ENCODE measurements at regions not wholly inside any gene's neighbourhood (a gene's known extent, or its start where the extent isn't known, plus 50 kb on each side); places are given as distances from the start of the nearest gene placed in this dataset.

DNA sequence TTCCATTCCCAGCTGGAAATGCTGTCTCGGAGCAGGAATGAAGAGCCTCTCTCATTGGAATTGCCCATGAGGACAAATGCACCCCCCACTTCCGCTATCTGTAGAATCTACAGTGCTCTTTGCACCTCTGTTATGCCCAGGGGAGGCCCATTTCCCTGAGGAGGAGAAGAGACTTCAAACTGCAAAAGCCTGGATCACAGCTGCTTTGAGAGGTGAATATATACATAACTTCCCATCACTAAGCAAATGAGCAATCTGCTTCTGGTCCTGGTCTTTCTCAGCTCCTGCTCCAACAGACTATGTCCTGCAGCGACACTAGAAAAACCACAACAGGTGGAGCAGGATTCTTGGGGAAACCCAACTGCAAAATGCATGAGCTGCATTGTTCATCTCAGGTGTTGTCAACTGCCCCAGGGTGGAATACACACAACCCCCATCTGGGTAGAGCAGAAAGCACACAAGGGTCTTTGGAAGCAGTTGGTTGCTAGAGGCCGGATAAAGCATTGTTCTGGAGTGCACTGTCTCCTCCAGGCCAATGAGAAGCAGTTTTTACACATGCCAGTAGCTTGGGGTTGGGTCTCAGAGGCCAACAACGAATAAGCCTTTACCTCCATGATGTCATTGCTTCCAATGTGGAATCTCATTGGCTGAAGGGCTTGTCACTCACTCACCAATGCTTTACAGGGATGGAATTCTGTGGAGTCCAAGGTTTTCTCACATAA, 67.7 kb upstream of the RAB4A start:
- intact Hi-C loops (cut with DNase I) = no loop called here
- H3K9me3 ChIP-seq = no peaks in the 10 kb centered on the region

DNA sequence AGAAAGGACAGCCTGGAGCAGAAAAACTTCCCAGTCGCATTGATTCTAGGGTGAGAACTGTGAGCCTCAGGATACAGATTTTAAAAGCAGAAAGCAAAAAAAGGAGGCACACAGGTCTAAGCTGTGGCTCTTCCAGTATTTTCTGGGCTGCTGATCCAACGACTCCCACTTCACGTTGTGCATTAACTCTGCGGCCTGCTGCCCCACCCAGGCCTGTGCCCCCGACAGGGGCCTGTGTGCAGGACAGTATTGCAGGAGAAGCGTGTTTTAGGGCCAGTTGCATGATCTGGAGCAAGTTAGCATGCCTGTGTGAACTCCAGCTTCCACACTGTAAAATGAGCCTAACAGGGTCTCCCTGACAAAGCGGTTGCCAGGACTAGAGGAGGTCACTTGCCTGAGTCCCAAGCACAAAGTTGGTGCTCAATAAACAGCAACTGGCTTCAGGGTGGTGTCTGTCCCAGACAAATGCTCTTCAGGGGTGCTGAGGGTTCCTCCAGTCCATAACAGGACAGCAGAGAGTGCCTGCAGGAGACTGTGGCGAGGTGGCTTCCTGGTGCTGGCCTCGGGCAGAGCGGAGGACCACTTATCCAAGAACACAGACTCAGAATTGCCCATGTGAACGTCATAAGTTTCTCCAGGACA, 66.8 kb upstream of the RAB4A start:
- Histone ChIP-seq H3K27me3 (ENCODE audit: low read depth) (no peaks in the 10 kb centered on the region), H3K9me3 (no peaks in the 10 kb centered on the region), H3K4me1 (peaks cover 9% of the 10 kb centered on the region), H3K4me3 (no peak overlapping the region), H3K36me3 (no peaks in the 10 kb centered on the region), H3K27ac (no peak overlapping the region)
- ATAC-seq (no peak), DNase-seq (no peak)
- intact Hi-C loops (cut with DNase I) = no loop called here
- TF ChIP-seq, protein P1, sequence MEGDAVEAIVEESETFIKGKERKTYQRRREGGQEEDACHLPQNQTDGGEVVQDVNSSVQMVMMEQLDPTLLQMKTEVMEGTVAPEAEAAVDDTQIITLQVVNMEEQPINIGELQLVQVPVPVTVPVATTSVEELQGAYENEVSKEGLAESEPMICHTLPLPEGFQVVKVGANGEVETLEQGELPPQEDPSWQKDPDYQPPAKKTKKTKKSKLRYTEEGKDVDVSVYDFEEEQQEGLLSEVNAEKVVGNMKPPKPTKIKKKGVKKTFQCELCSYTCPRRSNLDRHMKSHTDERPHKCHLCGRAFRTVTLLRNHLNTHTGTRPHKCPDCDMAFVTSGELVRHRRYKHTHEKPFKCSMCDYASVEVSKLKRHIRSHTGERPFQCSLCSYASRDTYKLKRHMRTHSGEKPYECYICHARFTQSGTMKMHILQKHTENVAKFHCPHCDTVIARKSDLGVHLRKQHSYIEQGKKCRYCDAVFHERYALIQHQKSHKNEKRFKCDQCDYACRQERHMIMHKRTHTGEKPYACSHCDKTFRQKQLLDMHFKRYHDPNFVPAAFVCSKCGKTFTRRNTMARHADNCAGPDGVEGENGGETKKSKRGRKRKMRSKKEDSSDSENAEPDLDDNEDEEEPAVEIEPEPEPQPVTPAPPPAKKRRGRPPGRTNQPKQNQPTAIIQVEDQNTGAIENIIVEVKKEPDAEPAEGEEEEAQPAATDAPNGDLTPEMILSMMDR (IDR thresholded peaks at IDR 0.05) = no peak

More for the DNA sequence above, 67.7 kb upstream of the RAB4A start:
- DNase-seq = no peak
- no peaks in the 10 kb centered on the region for H3K27me3 ChIP-seq (ENCODE audit: low read depth)
- no peak overlapping the region for H3K27ac ChIP-seq
- ATAC-seq = no peak
- H3K36me3 ChIP-seq = no peaks in the 10 kb centered on the region
- no peak overlapping the region for H3K4me3 ChIP-seq
- peaks cover 9% of the 10 kb centered on the region for H3K4me1 ChIP-seq
- TF ChIP-seq, protein P1 (IDR thresholded peaks at IDR 0.05) = no peak

DNA sequence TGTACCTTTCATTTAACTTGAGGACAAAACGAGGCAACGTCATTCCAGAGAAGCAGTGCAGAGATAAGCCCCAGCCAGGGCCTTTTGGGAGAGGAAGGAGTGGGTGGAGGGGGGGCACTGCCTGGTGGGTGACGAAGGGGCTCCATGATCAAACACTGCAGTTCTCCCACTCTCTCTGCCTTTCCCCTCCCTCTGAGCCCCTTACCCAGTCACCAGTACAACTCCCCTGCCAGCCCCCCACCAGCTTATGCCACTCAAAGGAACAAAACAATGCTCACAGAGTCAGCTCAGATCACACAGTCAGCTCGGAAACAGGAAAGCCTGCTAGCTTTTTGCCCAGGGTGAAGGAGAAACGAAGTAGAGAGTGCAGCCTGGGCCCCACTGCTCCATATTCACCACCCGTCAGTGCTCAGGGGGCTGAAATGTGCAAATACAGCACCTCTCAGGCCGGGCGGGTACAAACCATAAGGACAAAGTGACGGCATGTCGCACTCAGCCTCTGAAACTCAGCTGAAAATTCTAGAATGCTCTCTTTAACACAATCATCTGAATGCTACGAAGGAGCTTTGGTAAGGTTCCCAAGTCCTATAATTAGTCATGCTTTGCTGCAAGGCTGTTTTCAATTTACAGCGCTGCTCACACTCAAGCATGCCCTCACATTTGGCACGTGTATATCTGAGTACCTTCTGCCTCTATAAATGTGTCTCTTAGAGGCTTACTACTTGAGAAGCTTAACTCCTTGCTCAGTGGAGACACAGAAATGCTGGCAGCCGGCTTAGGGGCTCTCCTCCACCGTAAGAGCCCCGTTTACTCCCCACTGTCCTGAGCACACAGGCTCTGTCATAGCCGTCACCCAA, 65.8 kb upstream of the RAB4A start:
- Histone ChIP-seq H3K27ac (no peak overlapping the region), H3K4me3 (no peak overlapping the region), H3K27me3 (ENCODE audit: low read depth) (no peaks in the 10 kb centered on the region), H3K36me3 (no peaks in the 10 kb centered on the region), H3K9me3 (no peaks in the 10 kb centered on the region), H3K4me1 (no peaks in the 10 kb centered on the region)
- TF ChIP-seq, protein P1 (IDR thresholded peaks at IDR 0.05) = no peak
- peak in 1 of 2 donors; percentile 13 for ATAC-seq
- DNase-seq = no peak
- intact Hi-C loops (cut with DNase I) = no loop called here

DNA sequence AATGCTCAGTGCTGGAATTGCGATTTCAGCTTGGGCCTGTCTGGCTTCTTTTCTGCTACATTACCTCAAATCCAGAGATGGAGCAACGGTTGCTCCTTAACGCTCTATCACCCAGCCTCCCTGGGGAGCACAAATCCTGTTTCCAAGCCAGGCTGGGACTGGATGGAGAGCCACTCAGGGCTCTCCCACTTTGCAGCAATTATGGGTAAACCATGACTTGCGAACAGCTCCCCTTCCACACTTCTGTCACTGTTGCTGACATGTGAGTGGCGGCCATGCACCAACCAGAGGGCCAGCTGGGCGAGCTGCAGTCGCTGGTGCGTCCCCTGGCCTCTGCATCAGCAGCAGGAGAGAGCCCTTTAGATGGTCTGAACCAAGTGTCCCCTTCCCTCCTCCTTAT, 65.1 kb upstream of the RAB4A start:
- no peak for DNase-seq

DNA sequence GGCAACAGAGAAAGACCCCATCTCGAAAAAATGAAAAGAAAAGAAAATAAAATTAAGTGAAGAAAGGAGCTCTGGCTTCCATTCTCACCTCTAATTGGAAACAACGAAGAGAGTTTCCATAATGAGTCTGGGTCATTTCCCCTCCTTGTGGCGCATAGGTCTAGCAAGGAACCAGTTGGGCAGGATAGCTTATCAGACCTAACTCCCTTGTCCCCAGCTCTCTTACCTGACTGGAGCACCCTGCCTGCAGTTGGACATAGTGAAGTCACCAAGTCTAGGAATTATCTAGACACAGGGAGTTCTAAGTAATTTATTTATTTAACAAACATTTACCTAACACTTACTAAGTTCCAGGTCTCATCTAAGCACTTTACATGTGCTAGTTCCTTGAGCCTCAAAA, 63.0 kb upstream of the RAB4A start:
- Histone ChIP-seq H3K27me3 (ENCODE audit: low read depth) (no peaks in the 10 kb centered on the region), H3K4me3 (no peak overlapping the region), H3K9me3 (no peaks in the 10 kb centered on the region), H3K27ac (no peak overlapping the region), H3K36me3 (no peaks in the 10 kb centered on the region), H3K4me1 (no peaks in the 10 kb centered on the region)
- intact Hi-C loops (cut with DNase I) = no loop called here
- ATAC-seq (peak in 1 of 2 donors; percentile 44), DNase-seq (no peak)
- TF ChIP-seq, protein P1 (IDR thresholded peaks at IDR 0.05) = no peak

More for the DNA sequence above, 65.1 kb upstream of the RAB4A start:
- TF ChIP-seq, protein P1 (IDR thresholded peaks at IDR 0.05) = no peak
- Histone ChIP-seq H3K9me3 (no peaks in the 10 kb centered on the region), H3K27me3 (ENCODE audit: low read depth) (no peaks in the 10 kb centered on the region), H3K4me3 (no peak overlapping the region), H3K4me1 (no peaks in the 10 kb centered on the region), H3K27ac (no peak overlapping the region), H3K36me3 (no peaks in the 10 kb centered on the region)
- intact Hi-C loops (cut with DNase I) = no loop called here
- ATAC-seq = no peak

All from lower lobe of right lung (tissue), 2 donors.